ENCODE measurements at regions not wholly inside any gene's neighbourhood (a gene's known extent, or its start where the extent isn't known, plus 50 kb on each side); places are given as distances from the start of the nearest gene placed in this dataset.

DNA sequence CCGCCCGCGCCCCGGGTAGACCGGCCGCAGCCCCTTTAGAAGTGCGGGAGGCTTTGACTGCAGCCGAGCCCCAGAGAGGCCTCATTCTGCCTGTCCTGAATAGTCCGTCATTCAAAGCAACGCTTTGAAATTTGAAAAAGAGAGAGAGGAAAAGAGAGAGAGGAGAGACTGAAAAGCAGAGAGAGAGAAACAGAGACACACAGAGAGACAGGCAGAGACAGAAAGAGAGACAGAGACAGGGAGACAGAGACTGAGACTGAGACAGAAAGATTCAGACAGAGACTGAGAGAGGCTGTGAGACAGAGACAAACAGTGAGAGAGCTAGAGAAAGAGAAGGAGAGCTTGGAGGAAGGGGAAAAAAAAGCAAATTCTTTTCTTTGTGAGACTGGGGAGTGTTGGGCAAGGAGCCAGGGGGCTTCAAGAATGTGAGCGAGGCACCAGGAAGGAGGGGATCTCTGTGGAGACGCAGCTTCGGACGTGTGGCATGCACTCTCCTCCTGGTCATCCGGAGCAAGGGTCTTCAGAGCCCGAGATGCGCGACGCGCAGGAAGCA, 73.1 kb downstream of the MYCN start:
- Histone ChIP-seq H3K4me3 (ENCODE audit: low read depth in 1 of 3, low read length in 3 of 3) (no peak overlapping the region), H3K27ac (ENCODE audit: low read depth in 1 of 2, low read length in 2 of 2) (no peak overlapping the region), H3K9ac (ENCODE audit: low read depth in 1 of 2, low read length in 2 of 2) (no peak overlapping the region), H3K4me1 (ENCODE audit: control insufficient read depth in 4 of 4, insufficient read depth in 4 of 4, low read length in 3 of 4) (peaks cover 5 to 21% (median 17%) of the 10 kb centered on the region in 4 donors), H3K27me3 (ENCODE audit: control insufficient read depth in 4 of 4, insufficient read depth in 4 of 4, low read length in 3 of 4) (peaks cover 0 to 2% (median under 1%) of the 10 kb centered on the region in 4 donors), H3K36me3 (ENCODE audit: control insufficient read depth in 4 of 4, insufficient read depth in 3 of 4, low read depth in 1 of 4, low read length in 3 of 4) (no peaks in the 10 kb centered on the region), H3K9me3 (ENCODE audit: control insufficient read depth in 4 of 4, low read length in 3 of 4) (no peaks in the 10 kb centered on the region)
- TF ChIP-seq, protein P1, sequence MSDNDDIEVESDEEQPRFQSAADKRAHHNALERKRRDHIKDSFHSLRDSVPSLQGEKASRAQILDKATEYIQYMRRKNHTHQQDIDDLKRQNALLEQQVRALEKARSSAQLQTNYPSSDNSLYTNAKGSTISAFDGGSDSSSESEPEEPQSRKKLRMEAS (IDR thresholded peaks at IDR 0.05), result no peak
- TF ChIP-seq YY1 (IDR thresholded peaks at IDR 0.05) (no peak), SP1 (IDR thresholded peaks at IDR 0.05) (no peak), HNF4G (IDR thresholded peaks at IDR 0.05) (no peak), NR2F2 (IDR thresholded peaks at IDR 0.05) (no peak), RAD21 (IDR thresholded peaks at IDR 0.05) (no peak), TAF1 (conservative IDR thresholded peaks at IDR 0.05) (no peak), EGR1 (IDR thresholded peaks at IDR 0.05; ENCODE audit: low read depth in 2 of 2) (no peak), JUND (IDR thresholded peaks at IDR 0.05) (no peak), RXRA (IDR thresholded peaks at IDR 0.05) (no peak), FOXA2 (IDR thresholded peaks at IDR 0.05) (no peak), GABPA (IDR thresholded peaks at IDR 0.05 in 1 of 2, conservative IDR thresholded peaks at IDR 0.05 in 1 of 2) (no peak)
- TF ChIP-seq, protein P2, sequence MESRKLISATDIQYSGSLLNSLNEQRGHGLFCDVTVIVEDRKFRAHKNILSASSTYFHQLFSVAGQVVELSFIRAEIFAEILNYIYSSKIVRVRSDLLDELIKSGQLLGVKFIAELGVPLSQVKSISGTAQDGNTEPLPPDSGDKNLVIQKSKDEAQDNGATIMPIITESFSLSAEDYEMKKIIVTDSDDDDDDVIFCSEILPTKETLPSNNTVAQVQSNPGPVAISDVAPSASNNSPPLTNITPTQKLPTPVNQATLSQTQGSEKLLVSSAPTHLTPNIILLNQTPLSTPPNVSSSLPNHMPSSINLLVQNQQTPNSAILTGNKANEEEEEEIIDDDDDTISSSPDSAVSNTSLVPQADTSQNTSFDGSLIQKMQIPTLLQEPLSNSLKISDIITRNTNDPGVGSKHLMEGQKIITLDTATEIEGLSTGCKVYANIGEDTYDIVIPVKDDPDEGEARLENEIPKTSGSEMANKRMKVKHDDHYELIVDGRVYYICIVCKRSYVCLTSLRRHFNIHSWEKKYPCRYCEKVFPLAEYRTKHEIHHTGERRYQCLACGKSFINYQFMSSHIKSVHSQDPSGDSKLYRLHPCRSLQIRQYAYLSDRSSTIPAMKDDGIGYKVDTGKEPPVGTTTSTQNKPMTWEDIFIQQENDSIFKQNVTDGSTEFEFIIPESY (IDR thresholded peaks at IDR 0.05), result no peak
- TF ChIP-seq, protein P3, sequence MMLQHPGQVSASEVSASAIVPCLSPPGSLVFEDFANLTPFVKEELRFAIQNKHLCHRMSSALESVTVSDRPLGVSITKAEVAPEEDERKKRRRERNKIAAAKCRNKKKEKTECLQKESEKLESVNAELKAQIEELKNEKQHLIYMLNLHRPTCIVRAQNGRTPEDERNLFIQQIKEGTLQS (IDR thresholded peaks at IDR 0.05), result no peak
- WGBS, result 54% methylated on average over 20 of the region's 20 CpGs
- DNase-seq (ENCODE audit: low spot score), result no peak

DNA sequence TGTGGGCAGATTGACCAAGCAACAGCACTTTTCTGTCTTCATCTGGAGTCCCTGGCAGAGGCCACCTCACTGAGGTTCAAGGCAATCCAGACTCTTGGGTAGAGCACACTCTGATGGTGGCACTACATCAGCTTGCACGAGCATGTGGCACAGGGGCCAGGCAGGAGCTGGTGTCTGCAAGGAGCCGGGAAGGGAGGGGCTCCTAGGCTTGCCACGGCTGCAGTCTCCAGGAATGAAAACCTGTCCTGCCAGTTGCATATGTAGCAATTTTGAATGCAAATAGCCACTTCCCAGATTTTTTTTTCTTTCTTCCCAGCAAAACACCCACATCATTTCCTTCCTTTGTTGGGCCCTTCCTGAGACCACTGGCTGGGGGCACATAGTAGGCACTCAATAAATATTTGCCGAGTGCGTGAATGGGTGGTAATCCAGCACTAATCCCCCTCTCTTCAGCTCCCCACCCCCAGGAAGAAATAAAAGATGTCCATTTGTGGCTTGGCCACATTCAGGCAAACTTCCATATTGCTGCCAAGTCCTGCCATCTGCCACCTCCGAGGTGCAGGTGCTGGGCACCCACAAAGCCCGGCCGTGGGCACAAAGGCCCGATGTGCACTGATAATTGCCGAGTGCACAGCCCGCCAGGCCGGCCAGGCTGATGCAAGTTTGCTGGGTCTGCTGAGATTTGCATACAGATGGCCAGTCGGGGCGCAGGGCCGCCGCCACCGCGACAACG, 72.4 kb downstream of the MYCN start:
- H3K36me3 ChIP-seq (ENCODE audit: control insufficient read depth in 4 of 4, insufficient read depth in 3 of 4, low read depth in 1 of 4, low read length in 3 of 4), result no peaks in the 10 kb centered on the region
- WGBS, result 42% methylated on average over 19 of the region's 19 CpGs
- H3K27me3 ChIP-seq (ENCODE audit: control insufficient read depth in 4 of 4, insufficient read depth in 4 of 4, low read length in 3 of 4), result peaks cover 0 to 2% (median under 1%) of the 10 kb centered on the region in 4 donors
- H3K9me3 ChIP-seq (ENCODE audit: control insufficient read depth in 4 of 4, low read length in 3 of 4), result no peaks in the 10 kb centered on the region
- H3K27ac ChIP-seq (ENCODE audit: low read depth in 1 of 2, low read length in 2 of 2), result no peak overlapping the region
- peaks cover 5 to 21% (median 17%) of the 10 kb centered on the region in 4 donors for H3K4me1 ChIP-seq (ENCODE audit: control insufficient read depth in 4 of 4, insufficient read depth in 4 of 4, low read length in 3 of 4)
- no peak for DNase-seq (ENCODE audit: low spot score)
- H3K4me3 ChIP-seq (ENCODE audit: low read depth in 1 of 3, low read length in 3 of 3), result no peak overlapping the region
- TF ChIP-seq FOXA1 (IDR thresholded peaks at IDR 0.05), result no peak
- TF ChIP-seq, protein P1 (IDR thresholded peaks at IDR 0.05), result no peak
- TF ChIP-seq, protein P4, sequence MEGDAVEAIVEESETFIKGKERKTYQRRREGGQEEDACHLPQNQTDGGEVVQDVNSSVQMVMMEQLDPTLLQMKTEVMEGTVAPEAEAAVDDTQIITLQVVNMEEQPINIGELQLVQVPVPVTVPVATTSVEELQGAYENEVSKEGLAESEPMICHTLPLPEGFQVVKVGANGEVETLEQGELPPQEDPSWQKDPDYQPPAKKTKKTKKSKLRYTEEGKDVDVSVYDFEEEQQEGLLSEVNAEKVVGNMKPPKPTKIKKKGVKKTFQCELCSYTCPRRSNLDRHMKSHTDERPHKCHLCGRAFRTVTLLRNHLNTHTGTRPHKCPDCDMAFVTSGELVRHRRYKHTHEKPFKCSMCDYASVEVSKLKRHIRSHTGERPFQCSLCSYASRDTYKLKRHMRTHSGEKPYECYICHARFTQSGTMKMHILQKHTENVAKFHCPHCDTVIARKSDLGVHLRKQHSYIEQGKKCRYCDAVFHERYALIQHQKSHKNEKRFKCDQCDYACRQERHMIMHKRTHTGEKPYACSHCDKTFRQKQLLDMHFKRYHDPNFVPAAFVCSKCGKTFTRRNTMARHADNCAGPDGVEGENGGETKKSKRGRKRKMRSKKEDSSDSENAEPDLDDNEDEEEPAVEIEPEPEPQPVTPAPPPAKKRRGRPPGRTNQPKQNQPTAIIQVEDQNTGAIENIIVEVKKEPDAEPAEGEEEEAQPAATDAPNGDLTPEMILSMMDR (IDR thresholded peaks at IDR 0.05; ENCODE audit: low read depth, low read length, missing input control), result no peak
- TF ChIP-seq RXRA (IDR thresholded peaks at IDR 0.05), result no peak
- TF ChIP-seq, protein P2 (IDR thresholded peaks at IDR 0.05), result no peak
- no peak for TF ChIP-seq TAF1 (conservative IDR thresholded peaks at IDR 0.05)
- no peak overlapping the region for H3K9ac ChIP-seq (ENCODE audit: low read depth in 1 of 2, low read length in 2 of 2)
